ENCODE measurements at regions not wholly inside any gene's neighbourhood (a gene's known extent, or its start where the extent isn't known, plus 50 kb on each side); places are given as distances from the start of the nearest gene placed in this dataset.
"Not testable (repeated sequence)": the region's sequence is repeated elsewhere in the genome, so short reads cannot be mapped to it uniquely, and the experiment has no call there.

DNA sequence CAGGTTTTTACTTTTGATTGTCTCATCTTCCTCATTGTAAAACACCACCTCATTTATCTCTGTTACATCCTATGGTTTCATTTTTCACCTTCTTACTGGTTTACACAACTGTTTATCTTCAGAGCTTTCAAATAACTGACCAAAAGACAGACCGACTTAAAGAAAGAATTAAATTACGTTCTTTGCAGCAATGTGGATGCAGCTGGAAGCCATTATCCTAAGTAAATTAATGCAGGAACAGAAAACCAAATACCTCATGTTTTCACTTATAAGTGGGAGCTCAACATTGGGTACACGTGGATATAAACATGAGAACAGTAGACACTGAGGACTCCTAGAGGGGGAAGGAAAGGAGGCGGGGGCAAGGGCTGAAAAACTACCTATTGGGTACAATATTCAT, 729.0 kb upstream of the USP15 start:
- DNase-seq, result no peak

DNA sequence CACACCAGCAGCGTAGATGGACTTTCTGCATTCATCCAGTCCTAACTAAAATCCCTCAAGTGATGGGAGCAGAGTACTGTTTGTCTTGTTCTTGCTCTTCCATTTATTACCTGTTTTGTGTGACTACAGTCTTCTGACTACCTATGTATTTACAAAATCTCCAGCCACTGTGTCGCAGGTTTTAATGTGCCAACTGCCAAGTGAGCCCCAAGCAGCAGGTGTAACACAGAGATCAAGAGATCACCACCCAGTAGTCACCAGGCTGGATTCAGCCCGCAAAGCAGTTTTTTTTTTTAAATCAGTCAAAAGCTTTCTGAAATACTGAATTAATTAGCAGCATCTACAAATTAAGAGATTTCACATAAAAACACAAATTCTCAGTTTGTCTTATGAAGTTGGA, 724.1 kb upstream of the USP15 start:
- no peak for DNase-seq

DNA sequence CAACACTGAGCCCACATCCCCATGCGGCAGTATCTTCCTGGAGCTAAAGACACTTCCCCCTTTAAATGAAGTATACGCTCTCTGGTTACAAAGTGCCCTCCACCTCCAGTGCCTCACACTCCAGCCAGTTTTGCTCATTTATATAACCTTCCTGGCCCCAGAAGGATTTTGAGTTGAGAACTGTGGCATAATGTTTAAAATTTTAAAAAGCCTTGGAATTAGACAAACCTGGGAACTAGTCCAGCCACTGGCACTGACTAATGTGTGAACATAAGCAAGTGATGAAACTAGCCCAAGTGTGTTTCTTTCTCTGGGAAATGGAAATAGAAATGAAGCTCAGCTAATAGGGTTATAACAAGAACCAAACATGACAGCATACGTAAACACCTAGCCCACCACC, 723.7 kb upstream of the USP15 start:
- DNase-seq, result no peak

DNA sequence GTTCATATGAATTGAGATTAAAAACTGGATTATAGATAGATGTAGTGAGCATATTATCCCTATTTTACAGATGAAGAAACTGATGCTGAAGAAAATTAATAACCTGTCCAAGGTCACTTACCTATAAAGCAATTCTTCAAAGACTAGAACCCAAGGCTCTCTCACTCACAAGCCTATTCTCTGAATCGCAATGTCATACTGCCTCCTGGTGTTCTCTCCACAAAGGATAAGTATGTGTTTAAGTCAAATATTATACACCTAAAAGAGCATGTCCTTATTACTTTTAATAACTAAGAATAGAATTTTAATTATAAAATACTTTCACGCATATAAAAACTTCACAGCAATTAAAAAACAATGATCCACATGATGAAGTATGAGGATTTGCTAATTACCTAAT, 721.3 kb upstream of the USP15 start:
- DNase-seq, result no peak

DNA sequence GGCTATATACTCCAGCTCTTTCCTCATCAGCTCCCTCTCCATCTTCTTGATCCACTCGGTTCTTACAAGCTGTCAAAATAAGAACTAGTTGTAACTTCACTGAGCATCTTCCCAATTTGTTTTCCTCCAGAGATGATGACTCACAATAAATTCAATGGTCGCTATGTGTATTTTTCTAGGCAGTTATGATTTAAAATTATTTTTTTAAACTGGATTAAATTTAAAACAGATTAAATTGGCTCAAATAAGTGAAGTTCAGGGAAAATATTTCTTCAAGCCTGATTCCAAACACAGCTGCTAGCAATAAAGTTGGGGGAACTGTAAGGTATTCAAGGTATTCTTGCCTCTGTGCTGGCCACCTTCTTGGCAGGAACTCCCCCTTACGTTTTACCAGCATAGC, 717.7 kb upstream of the USP15 start:
- DNase-seq, result no peak

DNA sequence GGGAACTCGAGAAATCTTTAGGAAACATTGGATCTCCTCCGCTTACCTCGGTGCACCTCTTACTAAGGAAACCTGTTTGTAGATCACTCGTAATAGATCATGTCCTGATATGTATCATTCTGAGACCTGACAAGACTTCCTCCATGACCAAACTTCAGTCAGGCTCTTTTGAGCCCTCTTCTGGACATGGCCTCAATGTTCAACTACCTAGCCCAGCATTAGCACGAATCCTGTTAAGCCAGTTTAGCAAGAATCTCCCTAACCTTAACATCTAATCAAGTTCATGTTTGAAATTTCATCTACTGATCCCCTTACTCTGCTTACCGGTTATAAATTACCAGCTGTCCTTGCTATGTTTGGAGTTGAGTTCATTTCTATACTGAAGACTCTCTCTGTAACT, 713.9 kb upstream of the USP15 start:
- no peak for DNase-seq

DNA sequence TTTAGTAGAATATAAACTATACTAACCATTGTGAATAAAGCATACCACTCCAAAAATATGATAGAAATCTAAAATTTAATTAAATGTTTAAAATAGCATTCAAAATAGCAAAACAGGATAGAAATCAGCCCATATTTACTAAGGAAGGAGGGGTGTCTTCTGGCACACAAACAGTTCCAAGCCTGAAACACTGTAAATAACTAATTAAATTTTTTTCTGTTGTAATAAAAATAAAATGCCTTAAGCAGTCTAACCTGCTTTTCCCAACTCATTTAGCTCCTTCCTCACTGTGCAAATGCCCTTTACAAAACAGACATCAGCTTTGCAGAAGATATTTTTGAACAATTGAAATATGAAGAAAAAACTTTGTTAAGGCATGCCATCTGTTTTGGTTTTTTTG, 707.1 kb upstream of the USP15 start:
- no peak for DNase-seq

DNA sequence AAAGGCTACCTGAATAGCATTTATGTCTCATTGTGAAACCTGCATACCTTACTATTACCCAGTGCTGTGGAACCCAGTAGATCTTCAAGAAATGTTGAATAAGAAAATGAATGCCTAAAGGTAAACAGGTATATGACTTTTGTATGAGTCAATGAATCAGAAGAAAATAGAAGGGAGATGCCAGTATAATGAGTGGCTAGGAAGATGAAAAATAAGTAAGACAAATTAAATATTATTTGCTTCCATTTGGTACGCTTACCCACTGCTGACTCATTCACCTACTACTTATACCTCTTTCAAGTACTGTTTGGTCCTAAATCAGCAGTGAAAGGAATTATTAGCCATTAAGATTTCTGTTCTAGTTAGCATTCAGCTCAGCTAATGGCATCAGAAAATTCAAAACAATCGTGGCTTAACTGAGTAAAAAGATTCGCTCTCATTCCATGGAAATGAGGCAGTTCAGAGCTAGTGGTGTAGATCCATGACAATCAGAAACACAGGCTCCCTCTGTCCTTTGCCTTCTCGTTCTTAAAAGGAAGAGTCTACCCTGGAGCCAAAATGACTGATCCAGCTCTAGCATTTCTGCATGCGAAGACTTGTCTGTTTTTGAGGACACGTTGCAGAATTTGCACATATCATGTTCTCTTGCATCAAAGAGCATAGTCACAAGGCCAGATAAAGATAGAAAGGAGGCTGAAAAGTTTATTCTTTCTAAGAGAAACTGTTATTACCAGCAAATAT, 705.8 kb upstream of the USP15 start:
- no peak for DNase-seq

DNA sequence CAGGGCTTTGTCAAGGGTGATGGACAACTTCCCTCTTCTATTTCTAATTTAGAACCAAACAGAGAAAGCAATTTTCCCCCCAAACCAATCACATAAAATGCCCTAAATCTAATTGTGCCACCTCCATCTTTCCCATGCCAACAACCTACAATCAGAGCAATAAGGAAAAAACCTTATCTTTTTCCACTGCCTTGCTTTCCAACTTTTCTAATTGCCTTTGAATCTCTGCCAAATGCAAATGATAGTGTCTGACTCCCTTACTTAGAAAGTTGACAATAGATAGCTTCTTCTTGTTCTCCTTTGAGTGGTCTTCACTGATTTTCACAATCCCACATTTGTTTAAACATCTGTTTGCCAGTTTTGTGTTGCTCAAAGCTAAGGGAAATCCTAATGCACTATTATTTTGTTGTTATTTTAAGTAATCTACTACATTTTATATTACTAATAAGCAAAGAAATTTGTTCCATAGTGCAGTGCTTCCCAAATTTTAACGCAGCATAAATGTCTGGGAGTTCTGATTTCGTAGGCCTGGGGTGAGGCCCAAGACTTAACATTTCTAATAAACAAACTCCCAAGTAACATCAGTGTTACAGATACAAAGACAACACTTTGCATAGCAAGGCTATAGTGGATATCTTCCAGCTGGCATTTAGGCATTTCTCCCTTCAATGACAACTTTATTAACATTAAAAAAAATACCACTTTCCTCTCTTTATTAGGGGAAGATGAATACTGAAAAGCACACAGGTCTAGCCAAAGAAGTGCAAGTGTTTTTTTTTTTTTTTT, 696.3 kb upstream of the USP15 start:
- DNase-seq, result no peak

DNA sequence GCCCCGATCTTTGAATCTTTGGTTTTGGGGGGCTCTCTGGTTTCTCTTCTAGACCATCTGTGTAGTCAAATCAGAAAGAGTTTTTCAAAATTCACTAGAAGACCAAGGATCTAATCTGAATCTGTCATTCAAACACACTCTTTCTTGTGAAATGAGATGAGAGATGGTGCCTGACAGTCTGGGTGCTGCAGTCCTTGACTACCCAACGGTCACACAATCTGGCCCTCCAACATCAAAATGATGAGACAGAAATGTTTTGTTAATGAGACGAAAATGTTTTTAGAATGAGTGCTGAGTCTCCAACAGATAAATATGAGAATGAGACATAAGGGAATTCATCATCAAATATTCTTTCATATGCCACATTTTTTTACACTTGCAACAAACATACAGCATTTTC, 695.7 kb upstream of the USP15 start:
- no peak for DNase-seq

DNA sequence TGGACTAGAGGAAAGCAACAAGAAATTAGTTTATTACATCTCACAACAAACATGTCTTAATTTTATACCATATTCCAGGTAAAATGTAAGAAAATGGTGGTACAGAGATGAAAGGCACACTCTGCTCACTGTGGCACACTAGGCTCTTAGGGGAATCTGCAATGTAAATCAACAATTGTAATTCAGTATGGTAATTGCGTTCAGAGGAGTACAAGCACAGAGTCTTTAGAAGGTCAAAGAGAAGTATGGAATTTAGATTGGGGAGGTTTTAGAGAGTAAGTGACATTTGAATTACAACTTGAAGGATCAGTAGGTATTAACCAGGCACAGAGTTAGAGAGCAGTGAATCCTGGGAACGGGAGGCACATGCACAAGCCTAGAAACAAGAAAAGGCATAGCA, 694.0 kb upstream of the USP15 start:
- DNase-seq, result no peak

DNA sequence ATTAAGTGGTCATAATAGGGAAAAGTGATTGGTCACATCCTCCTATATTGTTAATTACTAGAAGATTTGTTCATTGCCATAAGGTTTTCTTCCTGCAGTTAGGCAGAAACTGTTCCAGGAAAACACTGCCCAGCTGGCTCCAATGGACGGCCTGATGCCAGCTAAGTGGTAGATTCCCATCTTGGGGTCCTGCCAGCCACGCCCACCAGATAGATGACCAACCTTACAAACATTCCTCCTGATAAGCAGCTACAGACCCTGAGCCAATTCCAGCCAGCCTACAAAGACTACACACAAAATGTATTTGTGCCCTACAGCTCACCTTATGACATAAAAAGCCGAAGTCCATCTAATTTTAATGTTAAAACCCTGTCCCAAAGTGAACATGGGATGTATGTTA, 685.9 kb upstream of the USP15 start:
- DNase-seq, result no peak

DNA sequence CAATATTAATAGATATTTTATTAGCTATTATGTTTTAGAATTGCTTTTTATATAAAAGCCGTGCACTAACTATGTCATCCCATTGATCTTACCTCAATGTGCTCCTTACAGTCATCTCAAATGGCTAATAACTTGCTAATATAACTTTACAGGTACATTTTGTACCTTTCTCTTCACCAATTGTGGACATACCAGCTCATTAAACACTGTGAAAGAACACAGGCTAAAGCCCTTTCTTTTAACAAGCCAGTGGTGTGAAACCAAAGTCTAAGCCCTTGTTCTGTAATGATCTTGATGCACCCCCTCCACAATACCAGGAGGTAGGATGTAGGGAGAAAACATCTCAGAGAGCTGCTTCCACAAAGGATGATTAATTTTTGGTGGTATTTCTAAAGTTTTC, 675.3 kb upstream of the USP15 start:
- DNase-seq, result no peak

DNA sequence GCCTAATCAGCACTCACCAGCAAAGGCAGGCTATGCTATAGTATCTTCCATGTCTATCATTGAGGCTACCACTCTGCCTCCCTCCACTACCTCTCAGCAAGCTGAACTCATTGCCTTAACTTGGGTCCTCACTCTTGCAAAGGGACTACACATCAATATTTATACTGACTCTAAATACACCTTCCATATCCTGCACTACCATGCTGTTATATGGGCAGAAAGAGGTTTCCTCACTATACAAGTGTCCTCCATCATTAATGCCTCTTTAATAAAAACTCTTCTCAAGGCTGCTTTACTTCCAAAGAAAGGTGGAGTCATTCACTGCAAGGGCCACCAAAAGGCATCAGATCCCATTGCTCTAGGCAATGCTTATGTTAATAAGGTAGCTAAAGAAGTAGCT, 669.3 kb upstream of the USP15 start:
- not testable (repeated sequence) for DNase-seq

DNA sequence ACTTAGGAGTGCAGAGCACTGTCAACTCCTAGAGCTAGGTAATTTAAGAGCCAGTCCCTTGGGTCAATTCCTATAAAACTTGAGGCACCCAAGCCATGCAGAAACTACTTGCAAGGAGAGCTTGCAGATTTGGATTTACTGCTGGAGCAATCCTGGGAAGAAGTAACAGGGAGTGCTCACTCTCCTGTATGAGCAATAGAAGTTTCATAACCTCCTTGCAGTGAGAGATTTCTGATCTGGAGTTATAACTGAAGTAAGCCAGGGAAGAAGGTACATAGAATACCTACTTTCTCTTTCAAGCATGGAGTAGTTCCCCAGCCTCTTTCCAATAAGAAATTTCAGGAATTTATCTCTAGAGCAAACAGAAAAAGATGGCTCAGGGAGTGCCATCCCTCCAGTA, 650.1 kb upstream of the USP15 start:
- DNase-seq, result no peak

DNA sequence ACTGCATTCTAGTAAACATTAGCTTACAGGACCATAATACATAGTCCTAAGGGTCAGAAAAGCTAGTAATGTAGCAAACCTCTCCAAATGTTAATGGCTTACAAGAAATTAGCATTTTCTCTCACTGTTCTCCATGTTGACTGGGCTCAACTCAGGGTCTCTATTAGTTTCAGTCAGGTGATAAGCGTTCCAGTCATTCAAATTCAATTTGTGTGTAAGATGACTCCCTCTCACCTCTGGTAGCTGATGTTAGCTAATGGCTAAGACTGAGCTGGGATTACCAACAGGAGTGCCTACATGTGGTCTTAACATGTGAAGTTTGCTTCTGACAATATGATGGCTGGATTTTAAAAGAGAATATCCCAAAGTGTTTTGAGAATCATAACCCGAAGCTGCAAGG, 630.5 kb upstream of the USP15 start:
- no peak for DNase-seq

DNA sequence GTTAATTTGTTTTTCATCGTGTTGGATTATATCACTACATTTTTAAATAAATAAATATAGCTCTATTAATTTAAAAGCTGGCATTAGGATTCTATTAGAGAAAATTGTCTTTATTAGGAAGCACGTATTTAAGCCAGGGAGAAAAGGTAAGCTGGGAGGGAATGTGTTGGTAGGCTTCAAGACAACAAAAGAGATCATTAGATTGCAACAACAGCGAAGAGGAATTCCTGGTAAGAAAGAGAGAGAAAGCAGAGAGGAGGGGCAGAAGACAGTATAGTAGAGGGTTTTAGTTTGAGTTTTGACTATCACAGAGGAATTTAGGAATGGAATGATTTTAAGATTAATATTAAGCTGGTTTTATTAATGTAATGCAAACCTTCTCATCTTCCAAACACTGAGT, 613.6 kb upstream of the USP15 start:
- DNase-seq, result no peak

DNA sequence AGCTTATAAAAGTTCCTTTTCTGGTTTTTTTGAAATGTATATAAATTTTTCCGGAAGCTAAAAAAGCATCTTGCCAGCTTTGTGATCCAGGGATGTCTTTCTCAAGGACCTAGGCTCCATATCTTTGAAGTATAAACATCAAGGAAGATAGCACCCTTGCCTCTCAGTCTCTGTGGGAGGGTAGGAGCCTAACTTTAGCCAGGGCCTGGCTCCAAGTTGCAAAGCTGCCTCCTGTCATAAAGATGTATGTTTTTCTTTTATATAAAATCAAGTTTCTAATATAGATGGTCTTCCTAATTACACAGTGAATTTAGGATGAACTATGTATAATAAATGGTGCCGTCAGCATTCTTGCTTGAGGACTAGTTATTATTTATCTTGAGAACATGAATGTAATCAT, 612.6 kb upstream of the USP15 start:
- no peak for DNase-seq

DNA sequence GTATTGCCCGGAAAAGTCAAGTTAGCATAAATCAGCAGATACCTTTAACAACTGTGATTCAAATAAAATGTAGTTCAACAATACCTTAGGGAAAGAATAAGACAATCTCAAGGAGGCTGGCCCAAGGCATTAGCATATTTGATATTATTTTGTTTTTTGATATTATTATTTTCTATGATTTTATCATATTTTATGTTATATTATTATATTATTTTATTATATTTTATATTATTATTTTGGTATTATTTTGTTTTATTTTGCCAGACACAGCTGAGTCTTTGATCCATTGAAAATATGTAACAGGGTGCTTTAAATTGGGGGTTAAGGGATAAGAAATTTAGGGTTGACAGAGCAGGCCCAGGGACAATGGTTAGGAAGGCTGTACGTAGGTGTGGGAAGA, 607.9 kb upstream of the USP15 start:
- no peak for DNase-seq

DNA sequence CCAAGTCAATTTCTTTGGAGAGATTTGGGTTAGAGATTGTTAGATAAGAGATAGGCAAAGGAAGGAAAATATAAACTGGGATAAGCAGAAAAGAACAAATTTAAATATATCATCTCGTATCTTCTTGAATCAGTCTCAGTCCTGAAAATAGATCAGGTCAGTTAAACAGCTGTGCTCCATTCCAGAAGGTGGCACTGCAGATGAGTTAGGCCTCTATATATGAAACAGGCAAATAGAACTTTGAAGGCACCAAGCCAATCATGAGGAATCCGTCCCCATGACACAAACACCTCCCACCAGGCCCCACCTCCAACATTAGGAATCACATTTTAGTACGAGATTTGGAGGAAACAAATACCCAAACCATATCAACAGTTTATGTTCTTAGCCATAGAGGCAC, 605.5 kb upstream of the USP15 start:
- no peak for DNase-seq

DNA sequence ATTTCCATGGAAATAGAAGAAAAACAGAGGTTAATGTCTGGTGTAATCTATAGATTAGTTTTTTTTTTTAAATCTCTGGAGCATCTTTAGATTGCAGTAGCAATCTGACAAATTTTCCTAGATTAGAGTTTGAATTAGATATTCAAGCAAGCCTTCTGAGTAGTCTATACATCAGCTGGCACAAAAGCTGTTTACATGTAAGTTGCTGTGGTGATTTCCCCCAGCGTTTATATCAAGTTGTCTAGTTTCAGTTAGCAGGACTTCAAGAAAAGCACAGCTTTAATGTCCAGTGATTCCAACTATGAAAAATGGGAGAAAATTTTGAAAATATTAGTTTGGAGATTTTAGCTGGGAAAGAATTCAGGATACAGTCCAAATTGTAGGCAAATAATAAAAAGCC, 605.0 kb upstream of the USP15 start:
- DNase-seq, result no peak

DNA sequence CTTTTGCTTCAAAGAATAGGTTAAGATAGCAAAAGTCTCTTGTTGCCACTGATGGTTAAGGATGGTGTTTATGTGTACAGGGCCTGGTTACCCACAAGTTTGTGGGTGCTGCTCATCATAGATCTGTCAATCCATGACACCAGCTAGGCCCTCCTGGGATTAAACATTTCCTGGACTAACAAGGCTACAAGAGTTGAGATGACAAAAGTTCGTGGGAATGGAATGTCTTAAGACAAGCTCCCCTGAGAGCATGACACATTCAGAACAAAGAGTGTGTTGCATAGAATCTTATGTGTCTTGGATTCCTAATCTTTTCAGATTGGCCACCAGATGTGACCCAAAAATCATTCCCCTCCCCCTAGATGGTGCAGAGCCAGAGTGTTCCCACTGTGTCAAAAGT, 592.5 kb upstream of the USP15 start:
- no peak for DNase-seq

DNA sequence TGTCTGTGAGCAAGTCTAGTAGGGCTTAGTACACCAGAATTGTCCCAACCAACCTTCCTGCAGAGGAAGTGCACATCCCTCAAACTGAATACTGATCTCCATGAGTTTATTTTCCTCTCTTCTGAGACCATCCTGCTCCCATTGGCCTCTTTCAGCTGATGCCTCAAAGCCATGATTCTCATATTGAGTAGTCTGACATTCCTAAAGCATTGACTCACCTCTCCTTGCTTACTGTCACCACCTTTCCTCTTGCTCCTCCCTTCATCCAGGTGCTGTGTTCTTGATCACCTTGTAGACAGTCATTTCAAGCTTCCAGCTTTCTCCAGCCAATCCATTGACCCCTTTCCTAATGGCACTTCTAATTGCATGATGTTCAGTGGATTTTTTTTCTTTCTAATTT, 583.7 kb upstream of the USP15 start:
- no peak for DNase-seq

DNA sequence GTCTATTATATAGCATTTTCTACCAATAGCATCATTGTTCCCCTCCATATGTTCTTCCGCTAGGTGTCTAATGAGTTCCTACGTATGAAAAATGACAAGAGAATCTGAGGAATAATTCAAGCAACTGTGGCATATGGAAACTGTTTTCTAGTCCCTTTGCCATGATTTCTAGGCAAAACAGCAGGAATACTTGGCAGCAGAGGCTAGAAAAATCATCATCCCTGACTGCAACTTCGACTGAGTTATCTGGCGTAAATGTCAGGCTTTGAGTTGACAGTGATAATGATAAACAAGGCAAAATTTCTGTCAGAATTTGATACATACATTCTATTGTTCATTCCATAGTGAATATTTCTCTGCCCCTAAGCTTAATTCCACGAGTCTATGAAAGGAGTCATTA, 572.8 kb upstream of the USP15 start:
- no peak for DNase-seq

DNA sequence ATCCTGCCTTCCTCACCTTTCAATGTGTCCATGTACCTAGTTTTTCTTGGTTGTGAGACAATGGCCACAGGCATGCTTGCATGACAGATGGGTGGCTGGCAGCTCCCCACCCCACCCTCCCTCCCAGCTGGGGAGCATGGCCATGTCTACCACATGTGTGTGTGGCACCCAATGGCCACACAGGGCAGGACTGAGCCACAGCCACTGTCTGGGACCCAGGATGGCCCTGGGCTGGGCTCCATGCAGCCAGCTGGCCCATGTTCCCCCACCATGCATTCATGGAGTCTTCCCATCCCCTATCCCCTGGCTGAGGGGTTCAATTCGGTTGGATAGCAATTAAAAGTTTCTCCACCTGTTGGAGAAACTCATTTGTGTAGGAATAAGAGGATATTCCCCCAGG, 566.0 kb upstream of the USP15 start:
- DNase-seq, result no peak

Data from CD4-positive, alpha-beta T cell treated with Interleukin-1 beta for 1 hour (primary cell).